ENCODE measurements at regions not wholly inside any gene's neighbourhood (a gene's known extent, or its start where the extent isn't known, plus 50 kb on each side); places are given as distances from the start of the nearest gene placed in this dataset.

GRCh38 chrX:23504895-23505294 is 162.4 kb upstream of the PRDX4 start:
- TF ChIP-seq, protein P1, sequence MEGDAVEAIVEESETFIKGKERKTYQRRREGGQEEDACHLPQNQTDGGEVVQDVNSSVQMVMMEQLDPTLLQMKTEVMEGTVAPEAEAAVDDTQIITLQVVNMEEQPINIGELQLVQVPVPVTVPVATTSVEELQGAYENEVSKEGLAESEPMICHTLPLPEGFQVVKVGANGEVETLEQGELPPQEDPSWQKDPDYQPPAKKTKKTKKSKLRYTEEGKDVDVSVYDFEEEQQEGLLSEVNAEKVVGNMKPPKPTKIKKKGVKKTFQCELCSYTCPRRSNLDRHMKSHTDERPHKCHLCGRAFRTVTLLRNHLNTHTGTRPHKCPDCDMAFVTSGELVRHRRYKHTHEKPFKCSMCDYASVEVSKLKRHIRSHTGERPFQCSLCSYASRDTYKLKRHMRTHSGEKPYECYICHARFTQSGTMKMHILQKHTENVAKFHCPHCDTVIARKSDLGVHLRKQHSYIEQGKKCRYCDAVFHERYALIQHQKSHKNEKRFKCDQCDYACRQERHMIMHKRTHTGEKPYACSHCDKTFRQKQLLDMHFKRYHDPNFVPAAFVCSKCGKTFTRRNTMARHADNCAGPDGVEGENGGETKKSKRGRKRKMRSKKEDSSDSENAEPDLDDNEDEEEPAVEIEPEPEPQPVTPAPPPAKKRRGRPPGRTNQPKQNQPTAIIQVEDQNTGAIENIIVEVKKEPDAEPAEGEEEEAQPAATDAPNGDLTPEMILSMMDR (conservative IDR thresholded peaks at IDR 0.05; ENCODE audit: low read depth), result no peak
- peak overlapping the region; percentile 56 for H3K27ac ChIP-seq
- DNase-seq (ENCODE audit: low spot score), result no peak
- CTCF ChIA-PET, result interaction anchor here (0.5 kb wide), 1 partner anchor 232 kb away, joined by 3 read pairs; no protein-coding TSS in a partner anchor
- POLR2A ChIA-PET (ENCODE audit: low non-redundant PET), result no interaction called here

- CTCF ChIA-PET, result interaction anchor here (0.5 to 0.6 kb wide), 2 partner anchors 232 to 1699 kb away, joined by 3 to 4 read pairs; no protein-coding TSS in a partner anchor
These were observed 161.6 kb upstream of the PRDX4 start for GRCh38 chrX:23505531-23506303.

DNA sequence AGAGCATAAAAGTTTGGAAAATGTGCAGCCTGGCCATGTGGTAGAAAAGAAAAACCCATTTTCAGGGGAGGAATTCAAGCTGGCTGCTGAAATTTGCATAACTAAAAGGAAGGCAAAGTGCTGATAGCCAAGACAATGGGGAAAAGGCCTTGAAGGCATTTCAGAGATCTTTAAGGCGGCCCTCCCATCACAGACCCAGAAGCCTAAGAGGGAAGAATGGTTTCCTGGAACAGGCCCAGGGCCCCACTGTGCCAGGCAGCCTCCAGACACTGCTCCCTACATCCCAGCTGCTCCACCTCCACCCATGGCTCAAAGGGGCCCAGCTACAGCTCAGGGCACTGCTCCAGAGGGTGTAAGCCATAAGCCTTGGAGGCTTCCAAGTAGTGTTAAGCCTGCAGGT is 158.0 kb upstream of the PRDX4 start:
- TF ChIP-seq, protein P1 (conservative IDR thresholded peaks at IDR 0.05; ENCODE audit: low read depth), result no peak
- H3K27ac ChIP-seq, result no peak overlapping the region
- no peak for DNase-seq (ENCODE audit: low spot score)
- POLR2A ChIA-PET (ENCODE audit: low non-redundant PET), result no interaction called here
- CTCF ChIA-PET, result no interaction called here

More at GRCh38 chrX:23505531-23506303, 161.6 kb upstream of the PRDX4 start:
- POLR2A ChIA-PET (ENCODE audit: low non-redundant PET), result no interaction called here
- no peak overlapping the region for H3K27ac ChIP-seq
- no peak for DNase-seq (ENCODE audit: low spot score)
- TF ChIP-seq, protein P1 (conservative IDR thresholded peaks at IDR 0.05; ENCODE audit: low read depth), result no peak

GRCh38 chrX:23511793-23512192 is 155.5 kb upstream of the PRDX4 start:
- TF ChIP-seq, protein P1 (conservative IDR thresholded peaks at IDR 0.05; ENCODE audit: low read depth), result no peak
- ChIA-PET CTCF (interaction anchor here (0.7 kb wide), 1 partner anchor 18 kb away, joined by 3 read pairs; no protein-coding TSS in a partner anchor), POLR2A (ENCODE audit: low non-redundant PET) (no interaction called here)
- DNase-seq (ENCODE audit: low spot score), result no peak
- no peak overlapping the region for H3K27ac ChIP-seq

DNA sequence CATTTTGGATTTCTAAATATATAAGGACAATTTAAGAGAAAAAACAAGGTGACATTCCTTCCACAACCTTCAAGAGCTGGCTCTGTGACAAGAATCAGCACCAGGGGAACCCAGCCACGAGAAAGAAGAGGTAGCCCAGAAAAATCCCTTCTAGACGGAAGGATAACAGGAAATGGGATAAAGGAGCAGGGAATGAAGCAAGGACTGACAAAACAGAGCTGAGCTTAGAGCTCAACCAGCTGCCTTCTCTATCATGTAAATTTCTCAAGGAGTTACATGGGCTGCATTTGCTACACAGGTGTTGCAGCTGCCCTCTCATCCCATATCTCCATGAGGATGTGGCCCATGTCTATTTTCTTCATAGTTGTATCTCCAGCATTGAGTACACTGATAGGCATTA is 154.2 kb upstream of the PRDX4 start:
- POLR2A ChIA-PET (ENCODE audit: low non-redundant PET), result no interaction called here
- TF ChIP-seq, protein P1 (conservative IDR thresholded peaks at IDR 0.05; ENCODE audit: low read depth), result no peak
- no peak for DNase-seq (ENCODE audit: low spot score)

DNA sequence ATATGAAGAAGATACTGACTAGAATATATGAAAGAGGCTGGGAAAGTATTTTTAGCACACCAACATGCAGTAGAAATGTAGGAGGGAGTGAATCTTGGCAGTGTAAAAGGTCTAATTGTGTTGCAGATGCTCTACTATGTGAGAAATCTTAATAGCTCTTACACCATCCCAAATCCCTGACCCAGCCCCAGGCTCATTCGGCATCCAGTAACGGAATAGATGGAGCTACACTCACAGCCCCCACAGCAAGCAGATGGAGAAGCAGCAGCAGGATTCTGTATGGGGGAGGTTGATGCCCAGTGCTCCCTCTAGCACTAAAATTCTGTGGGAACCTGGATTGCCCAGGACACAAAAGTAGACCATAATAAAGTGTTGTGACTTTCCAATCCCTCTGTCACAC is 153.2 kb upstream of the PRDX4 start:
- POLR2A ChIA-PET (ENCODE audit: low non-redundant PET), result no interaction called here
- TF ChIP-seq, protein P1 (conservative IDR thresholded peaks at IDR 0.05; ENCODE audit: low read depth), result no peak
- no peak for DNase-seq (ENCODE audit: low spot score)
- CTCF ChIA-PET, result interaction anchor here (0.6 kb wide), 1 partner anchor 551 kb away, joined by 3 read pairs; no protein-coding TSS in a partner anchor
- no peak overlapping the region for H3K27ac ChIP-seq

More for the DNA sequence above, 154.2 kb upstream of the PRDX4 start:
- no peak overlapping the region for H3K27ac ChIP-seq
- CTCF ChIA-PET, result no interaction called here
